ENCODE measurements at regions not wholly inside any gene's neighbourhood (a gene's known extent, or its start where the extent isn't known, plus 50 kb on each side); places are given as distances from the start of the nearest gene placed in this dataset.

DNA sequence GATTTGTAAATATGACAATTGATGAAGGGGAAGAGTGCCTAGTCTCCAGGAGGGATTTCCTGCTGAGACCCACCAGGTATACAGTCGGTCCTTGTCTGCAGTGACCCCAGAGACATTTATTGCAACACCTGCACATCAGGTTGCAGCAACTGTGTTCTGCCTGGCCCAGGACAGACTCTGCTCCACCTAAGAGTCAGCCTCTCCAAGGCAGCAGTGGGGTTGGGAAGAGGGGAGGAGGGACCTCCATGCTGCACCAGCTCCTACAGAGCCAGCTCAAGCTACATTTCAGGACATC, 120.4 kb upstream of the IRF2BP2 start:
- H3K27me3 ChIP-seq (ENCODE audit: insufficient read depth, low read depth, low read length), result no peaks in the 10 kb centered on the region
- H2AFZ ChIP-seq (ENCODE audit: low read depth, low read length), result no peak overlapping the region
- H3K9me2 ChIP-seq (ENCODE audit: insufficient read depth, low read length), result no peaks in the 10 kb centered on the region
- H3K4me3 ChIP-seq (ENCODE audit: low read length), result no peak overlapping the region
- peaks cover 13% of the 10 kb centered on the region for H3F3A ChIP-seq (ENCODE audit: insufficient read depth, low read length, poor library complexity, severe bottlenecking)
- no peak overlapping the region for H3K4me2 ChIP-seq (ENCODE audit: low read length)
- no peaks in the 10 kb centered on the region for H3K36me3 ChIP-seq (ENCODE audit: insufficient read depth, low read length)
- H3K9me3 ChIP-seq (ENCODE audit: low read length), result no peaks in the 10 kb centered on the region
- no peaks in the 10 kb centered on the region for H3K79me2 ChIP-seq (replicated peaks; ENCODE audit: insufficient read depth, low read length)
- H4K20me1 ChIP-seq (ENCODE audit: insufficient read depth), result no peaks in the 10 kb centered on the region
- H3K9ac ChIP-seq (ENCODE audit: low read length), result no peak overlapping the region
- H3K27ac ChIP-seq (ENCODE audit: low read length), result no peak overlapping the region
- TF ChIP-seq CTCF (IDR thresholded peaks at IDR 0.05; ENCODE audit: poor library complexity, severe bottlenecking), result no peak

GRCh38 chr1:234729561-234730474, 119.8 kb upstream of the IRF2BP2 start:
- Histone ChIP-seq H2AFZ (ENCODE audit: low read depth, low read length) (no peak overlapping the region), H3K4me3 (ENCODE audit: low read length) (no peak overlapping the region), H3K36me3 (ENCODE audit: insufficient read depth, low read length) (no peaks in the 10 kb centered on the region), H3F3A (ENCODE audit: insufficient read depth, low read length, poor library complexity, severe bottlenecking) (peaks cover 19% of the 10 kb centered on the region), H3K9ac (ENCODE audit: low read length) (no peak overlapping the region), H4K20me1 (ENCODE audit: insufficient read depth) (no peaks in the 10 kb centered on the region), H3K4me2 (ENCODE audit: low read length) (no peak overlapping the region), H3K9me3 (ENCODE audit: low read length) (no peaks in the 10 kb centered on the region), H3K27me3 (ENCODE audit: insufficient read depth, low read depth, low read length) (no peaks in the 10 kb centered on the region), H3K9me2 (ENCODE audit: insufficient read depth, low read length) (no peaks in the 10 kb centered on the region), H3K27ac (ENCODE audit: low read length) (no peak overlapping the region), H3K79me2 (replicated peaks; ENCODE audit: insufficient read depth, low read length) (no peaks in the 10 kb centered on the region)
- TF ChIP-seq TAF1 (IDR thresholded peaks at IDR 0.05; ENCODE audit: low read depth) (no peak), SMC3 (conservative IDR thresholded peaks at IDR 0.05; ENCODE audit: poor library complexity) (no peak), EZH2 (IDR thresholded peaks at IDR 0.05; ENCODE audit: borderline replicate concordance, insufficient read depth, low read length, poor library complexity, severe bottlenecking) (no peak), CTCF (IDR thresholded peaks at IDR 0.05; ENCODE audit: poor library complexity, severe bottlenecking) (no peak), RAD21 (conservative IDR thresholded peaks at IDR 0.05) (no peak), POLR2AphosphoS5 (IDR thresholded peaks at IDR 0.05) (no peak), EP300 (conservative IDR thresholded peaks at IDR 0.05; ENCODE audit: poor library complexity, severe bottlenecking) (no peak)
- TF ChIP-seq, protein P1, sequence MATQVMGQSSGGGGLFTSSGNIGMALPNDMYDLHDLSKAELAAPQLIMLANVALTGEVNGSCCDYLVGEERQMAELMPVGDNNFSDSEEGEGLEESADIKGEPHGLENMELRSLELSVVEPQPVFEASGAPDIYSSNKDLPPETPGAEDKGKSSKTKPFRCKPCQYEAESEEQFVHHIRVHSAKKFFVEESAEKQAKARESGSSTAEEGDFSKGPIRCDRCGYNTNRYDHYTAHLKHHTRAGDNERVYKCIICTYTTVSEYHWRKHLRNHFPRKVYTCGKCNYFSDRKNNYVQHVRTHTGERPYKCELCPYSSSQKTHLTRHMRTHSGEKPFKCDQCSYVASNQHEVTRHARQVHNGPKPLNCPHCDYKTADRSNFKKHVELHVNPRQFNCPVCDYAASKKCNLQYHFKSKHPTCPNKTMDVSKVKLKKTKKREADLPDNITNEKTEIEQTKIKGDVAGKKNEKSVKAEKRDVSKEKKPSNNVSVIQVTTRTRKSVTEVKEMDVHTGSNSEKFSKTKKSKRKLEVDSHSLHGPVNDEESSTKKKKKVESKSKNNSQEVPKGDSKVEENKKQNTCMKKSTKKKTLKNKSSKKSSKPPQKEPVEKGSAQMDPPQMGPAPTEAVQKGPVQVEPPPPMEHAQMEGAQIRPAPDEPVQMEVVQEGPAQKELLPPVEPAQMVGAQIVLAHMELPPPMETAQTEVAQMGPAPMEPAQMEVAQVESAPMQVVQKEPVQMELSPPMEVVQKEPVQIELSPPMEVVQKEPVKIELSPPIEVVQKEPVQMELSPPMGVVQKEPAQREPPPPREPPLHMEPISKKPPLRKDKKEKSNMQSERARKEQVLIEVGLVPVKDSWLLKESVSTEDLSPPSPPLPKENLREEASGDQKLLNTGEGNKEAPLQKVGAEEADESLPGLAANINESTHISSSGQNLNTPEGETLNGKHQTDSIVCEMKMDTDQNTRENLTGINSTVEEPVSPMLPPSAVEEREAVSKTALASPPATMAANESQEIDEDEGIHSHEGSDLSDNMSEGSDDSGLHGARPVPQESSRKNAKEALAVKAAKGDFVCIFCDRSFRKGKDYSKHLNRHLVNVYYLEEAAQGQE (IDR thresholded peaks at IDR 0.05; ENCODE audit: borderline replicate concordance), result no peak

Data from neural cell (in vitro differentiated cells).